ENCODE measurements at regions not wholly inside any gene's neighbourhood (a gene's known extent, or its start where the extent isn't known, plus 50 kb on each side); places are given as distances from the start of the nearest gene placed in this dataset.
A peak's percentile ranks its signal among the peaks of the same experiment; 100 is the strongest.
"Not testable (repeated sequence)": the region's sequence is repeated elsewhere in the genome, so short reads cannot be mapped to it uniquely, and the experiment has no call there.

GRCh38 chr15:98088307-98088945 lies 127.9 kb downstream of the ARRDC4 start:
- DNase-seq (ENCODE audit: low read depth), result not testable (repeated sequence)

- not testable (repeated sequence) for DNase-seq (ENCODE audit: low read depth)
Measured at GRCh38 chr15:98089352-98089751, 128.8 kb downstream of the ARRDC4 start.

- not testable (repeated sequence) for DNase-seq (ENCODE audit: low read depth)
Measured at GRCh38 chr15:98097986-98098385, 137.5 kb downstream of the ARRDC4 start.

GRCh38 chr15:98100606-98101005 lies 140.1 kb downstream of the ARRDC4 start:
- DNase-seq (ENCODE audit: low read depth), result not testable (repeated sequence)

GRCh38 chr15:98103570-98103969 lies 143.1 kb downstream of the ARRDC4 start:
- DNase-seq (ENCODE audit: low read depth), result no peak

GRCh38 chr15:98104386-98105151 lies 144.1 kb downstream of the ARRDC4 start:
- not testable (repeated sequence) for DNase-seq (ENCODE audit: low read depth)

GRCh38 chr15:98106615-98107194 lies 146.2 kb downstream of the ARRDC4 start:
- not testable (repeated sequence) for DNase-seq (ENCODE audit: low read depth)

GRCh38 chr15:98111806-98112205 lies 151.3 kb downstream of the ARRDC4 start:
- DNase-seq (ENCODE audit: low read depth), result no peak

- DNase-seq (ENCODE audit: low read depth), result peak; percentile 27
Measured at GRCh38 chr15:98113327-98113726, 152.8 kb downstream of the ARRDC4 start.

GRCh38 chr15:98120561-98120960 lies 160.1 kb downstream of the ARRDC4 start:
- DNase-seq (ENCODE audit: low read depth), result peak; percentile 23

- DNase-seq (ENCODE audit: low read depth), result peak; percentile 40
Measured at GRCh38 chr15:98121536-98121935, 161.0 kb downstream of the ARRDC4 start.

- no peak for DNase-seq (ENCODE audit: low read depth)
Measured at GRCh38 chr15:98121957-98122356, 161.5 kb downstream of the ARRDC4 start.

GRCh38 chr15:98123297-98123696 lies 162.8 kb downstream of the ARRDC4 start:
- peak; percentile 10 for DNase-seq (ENCODE audit: low read depth)

GRCh38 chr15:98123834-98124233 lies 163.3 kb downstream of the ARRDC4 start:
- DNase-seq (ENCODE audit: low read depth), result peak; percentile 20

GRCh38 chr15:98124581-98124980 lies 164.1 kb downstream of the ARRDC4 start:
- no peak for DNase-seq (ENCODE audit: low read depth)

- no peak for DNase-seq (ENCODE audit: low read depth)
Measured at GRCh38 chr15:98126326-98127085, 166.0 kb downstream of the ARRDC4 start.

- no peak for DNase-seq (ENCODE audit: low read depth)
Measured at GRCh38 chr15:98127586-98127985, 167.1 kb downstream of the ARRDC4 start.

- no peak for DNase-seq (ENCODE audit: low read depth)
Measured at GRCh38 chr15:98131924-98132323, 171.4 kb downstream of the ARRDC4 start.

- DNase-seq (ENCODE audit: low read depth), result no peak
Measured at GRCh38 chr15:98134905-98135304, 174.4 kb downstream of the ARRDC4 start.

- no peak for DNase-seq (ENCODE audit: low read depth)
Measured at GRCh38 chr15:98138910-98139309, 178.4 kb downstream of the ARRDC4 start.

GRCh38 chr15:98139337-98139736 lies 178.8 kb downstream of the ARRDC4 start:
- no peak for DNase-seq (ENCODE audit: low read depth)

GRCh38 chr15:98142572-98142971 lies 182.1 kb downstream of the ARRDC4 start:
- DNase-seq (ENCODE audit: low read depth), result no peak

All from GM04504 (cell line).